ENCODE measurements at regions not wholly inside any gene's neighbourhood (a gene's known extent, or its start where the extent isn't known, plus 50 kb on each side); places are given as distances from the start of the nearest gene placed in this dataset.

DNA sequence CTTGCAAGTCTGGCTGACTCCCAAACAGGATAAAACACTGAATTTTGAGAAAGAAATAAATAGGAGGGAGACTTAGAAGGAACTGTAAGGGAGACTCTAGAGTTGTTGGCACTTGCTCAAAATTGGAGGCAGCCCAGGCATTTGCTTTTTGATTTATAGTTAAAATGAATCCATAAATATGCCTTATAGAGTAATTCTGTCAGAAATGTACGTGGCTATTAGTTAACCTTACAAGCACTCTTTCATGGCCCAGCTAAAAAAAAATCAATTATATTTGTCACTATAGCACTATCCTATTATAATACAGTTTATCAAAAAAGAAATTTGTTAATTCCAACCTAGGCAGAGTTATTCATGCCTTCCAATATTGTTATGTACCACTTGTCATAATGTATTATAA lies 1000.0 kb upstream of the CHORDC1 start:
- H3K36me3 ChIP-seq (ENCODE audit: insufficient read depth in 1 of 2, low read depth in 1 of 2): no peaks in the 10 kb centered on the region
- intact Hi-C loops (cut with DNase I): no loop called here
- TF ChIP-seq, protein P1, sequence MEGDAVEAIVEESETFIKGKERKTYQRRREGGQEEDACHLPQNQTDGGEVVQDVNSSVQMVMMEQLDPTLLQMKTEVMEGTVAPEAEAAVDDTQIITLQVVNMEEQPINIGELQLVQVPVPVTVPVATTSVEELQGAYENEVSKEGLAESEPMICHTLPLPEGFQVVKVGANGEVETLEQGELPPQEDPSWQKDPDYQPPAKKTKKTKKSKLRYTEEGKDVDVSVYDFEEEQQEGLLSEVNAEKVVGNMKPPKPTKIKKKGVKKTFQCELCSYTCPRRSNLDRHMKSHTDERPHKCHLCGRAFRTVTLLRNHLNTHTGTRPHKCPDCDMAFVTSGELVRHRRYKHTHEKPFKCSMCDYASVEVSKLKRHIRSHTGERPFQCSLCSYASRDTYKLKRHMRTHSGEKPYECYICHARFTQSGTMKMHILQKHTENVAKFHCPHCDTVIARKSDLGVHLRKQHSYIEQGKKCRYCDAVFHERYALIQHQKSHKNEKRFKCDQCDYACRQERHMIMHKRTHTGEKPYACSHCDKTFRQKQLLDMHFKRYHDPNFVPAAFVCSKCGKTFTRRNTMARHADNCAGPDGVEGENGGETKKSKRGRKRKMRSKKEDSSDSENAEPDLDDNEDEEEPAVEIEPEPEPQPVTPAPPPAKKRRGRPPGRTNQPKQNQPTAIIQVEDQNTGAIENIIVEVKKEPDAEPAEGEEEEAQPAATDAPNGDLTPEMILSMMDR (IDR thresholded peaks at IDR 0.05): no peak
- H3K4me1 ChIP-seq: peaks cover 7% of the 10 kb centered on the region
- H3K4me3 ChIP-seq: no peak overlapping the region
- ATAC-seq (no peak), DNase-seq (no peak)
- H3K27me3 ChIP-seq (ENCODE audit: insufficient read depth in 3 of 3, low read length in 2 of 3): no peaks in the 10 kb centered on the region
- H3K9me3 ChIP-seq: no peaks in the 10 kb centered on the region
- H3K27ac ChIP-seq: no peak overlapping the region
- 11 to 22% (median 16%) methylated on average over 1 of the region's 1 CpG for WGBS, 3 donors

DNA sequence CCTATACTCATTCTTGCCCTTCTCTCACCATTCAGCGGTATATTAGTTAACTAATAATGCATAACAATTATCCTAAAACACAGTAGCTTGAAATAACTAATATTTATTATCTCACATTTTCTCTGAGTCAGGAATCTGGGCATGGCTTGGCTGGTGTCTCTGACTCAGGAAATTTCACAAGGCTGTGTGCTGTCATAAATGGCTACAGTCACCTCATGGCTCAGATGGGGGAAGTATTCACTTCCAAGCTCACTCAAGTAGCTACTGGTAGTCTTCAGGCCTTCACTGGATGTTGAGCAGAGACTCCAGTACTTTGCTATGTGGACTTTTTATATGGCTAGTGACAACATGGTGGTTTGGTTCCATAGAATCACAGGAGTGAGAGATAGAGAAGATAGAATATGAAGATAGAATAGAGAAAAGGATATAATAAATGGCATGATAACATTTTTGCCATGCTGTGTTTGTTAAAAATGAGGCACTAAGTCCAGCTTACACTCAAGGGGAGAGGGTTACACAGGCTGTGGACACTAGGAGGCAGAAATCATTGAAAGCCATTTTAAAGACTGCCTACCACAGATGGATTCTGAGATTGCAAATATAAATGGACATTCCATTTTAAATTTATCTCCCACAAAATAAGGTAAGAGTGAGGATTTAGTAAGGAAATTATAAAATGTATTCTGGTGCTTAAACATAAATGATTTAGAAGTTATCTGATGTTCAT lies 997.8 kb upstream of the CHORDC1 start:
- H3K4me3 ChIP-seq: no peak overlapping the region
- H3K36me3 ChIP-seq (ENCODE audit: insufficient read depth in 1 of 2, low read depth in 1 of 2): no peaks in the 10 kb centered on the region
- ATAC-seq (peak in 2 of 4 donors; percentile 56 to 58), DNase-seq (no peak)
- 0% methylated on average over 1 of the region's 1 CpG for WGBS, 3 donors
- H3K27ac ChIP-seq: no peak overlapping the region
- H3K4me1 ChIP-seq: peaks cover 7% of the 10 kb centered on the region
- intact Hi-C loops (cut with DNase I): no loop called here
- no peaks in the 10 kb centered on the region for H3K27me3 ChIP-seq (ENCODE audit: insufficient read depth in 3 of 3, low read length in 2 of 3)
- H3K9me3 ChIP-seq: no peaks in the 10 kb centered on the region
- TF ChIP-seq, protein P1 (IDR thresholded peaks at IDR 0.05): no peak

DNA sequence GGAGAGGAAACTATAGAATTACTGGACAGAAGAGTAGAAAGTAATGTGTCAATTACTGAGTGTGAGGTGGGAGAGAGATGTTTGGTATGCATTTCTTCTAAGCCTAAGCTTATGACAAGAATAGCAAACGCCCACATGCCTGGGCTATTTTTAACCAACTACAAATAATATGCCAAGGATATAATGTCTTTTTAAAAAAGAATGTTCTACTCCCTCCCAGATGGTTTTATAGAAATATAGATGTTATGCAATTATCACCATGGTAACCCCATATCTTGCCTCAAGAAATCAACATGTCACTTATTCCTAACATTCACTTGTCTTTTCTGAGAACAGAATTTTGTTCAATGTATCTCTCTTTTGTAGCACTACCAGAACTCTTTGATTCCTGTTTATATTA lies 996.7 kb upstream of the CHORDC1 start:
- H3K4me3 ChIP-seq: no peak overlapping the region

DNA sequence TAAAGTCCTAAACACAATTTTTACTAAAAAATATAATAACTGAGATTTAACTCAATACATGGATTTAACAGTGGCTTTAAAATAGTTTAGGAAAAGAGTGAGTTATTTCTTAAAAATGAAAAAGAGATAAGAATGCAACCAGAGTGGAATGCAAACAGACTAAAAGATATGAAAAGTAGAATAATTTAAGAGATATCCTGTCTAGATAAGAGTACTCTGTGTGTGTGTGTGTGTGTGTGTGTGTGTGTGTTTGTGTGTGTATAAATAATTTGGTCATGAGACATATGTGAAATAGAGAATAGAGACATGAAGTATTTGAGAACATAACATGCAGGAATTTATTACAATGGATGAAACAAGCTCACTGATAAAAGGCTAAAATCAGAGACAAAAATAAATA lies 986.9 kb upstream of the CHORDC1 start:
- Histone ChIP-seq H3K9me3 (no peaks in the 10 kb centered on the region), H3K4me3 (no peak overlapping the region), H3K4me1 (no peaks in the 10 kb centered on the region), H3K27ac (no peak overlapping the region), H3K27me3 (ENCODE audit: insufficient read depth in 3 of 3, low read length in 2 of 3) (no peaks in the 10 kb centered on the region), H3K36me3 (ENCODE audit: insufficient read depth in 1 of 2, low read depth in 1 of 2) (no peaks in the 10 kb centered on the region)
- TF ChIP-seq, protein P1 (IDR thresholded peaks at IDR 0.05): no peak
- DNase-seq (no peak), ATAC-seq (no peak)
- intact Hi-C loops (cut with DNase I): no loop called here

More for the DNA sequence above, 996.7 kb upstream of the CHORDC1 start:
- no peak overlapping the region for H3K27ac ChIP-seq
- 5 to 16% (median 7%) methylated on average over 1 of the region's 1 CpG for WGBS, 3 donors
- no peaks in the 10 kb centered on the region for H3K9me3 ChIP-seq
- intact Hi-C loops (cut with DNase I): no loop called here
- no peaks in the 10 kb centered on the region for H3K27me3 ChIP-seq (ENCODE audit: insufficient read depth in 3 of 3, low read length in 2 of 3)
- no peaks in the 10 kb centered on the region for H3K36me3 ChIP-seq (ENCODE audit: insufficient read depth in 1 of 2, low read depth in 1 of 2)
- ATAC-seq: no peak
- TF ChIP-seq, protein P1 (IDR thresholded peaks at IDR 0.05): no peak
- H3K4me1 ChIP-seq: peaks cover 7% of the 10 kb centered on the region
- DNase-seq: no peak

DNA sequence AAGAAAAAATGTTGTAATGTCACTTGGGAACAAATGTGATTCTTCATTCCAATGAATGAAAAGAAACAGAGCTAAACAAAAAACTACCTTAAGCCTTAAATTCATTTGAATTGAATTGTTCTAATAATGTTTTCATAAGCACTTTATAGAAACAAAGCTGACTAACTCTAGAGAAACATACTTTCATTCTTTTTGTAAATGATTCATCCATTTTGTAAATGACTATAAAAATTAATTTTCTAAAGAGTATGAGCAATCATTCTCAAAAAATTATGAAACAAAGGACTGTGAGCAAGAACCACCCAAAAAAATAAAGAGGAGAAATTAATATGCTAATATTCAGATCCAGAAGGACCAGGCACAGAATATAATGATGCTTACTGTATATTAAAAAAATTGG lies 986.5 kb upstream of the CHORDC1 start:
- no peaks in the 10 kb centered on the region for H3K36me3 ChIP-seq (ENCODE audit: insufficient read depth in 1 of 2, low read depth in 1 of 2)
- no peaks in the 10 kb centered on the region for H3K27me3 ChIP-seq (ENCODE audit: insufficient read depth in 3 of 3, low read length in 2 of 3)
- no peaks in the 10 kb centered on the region for H3K9me3 ChIP-seq
- ATAC-seq: no peak
- DNase-seq: no peak
- no peaks in the 10 kb centered on the region for H3K4me1 ChIP-seq
- no peak overlapping the region for H3K4me3 ChIP-seq
- TF ChIP-seq, protein P1 (IDR thresholded peaks at IDR 0.05): no peak
- intact Hi-C loops (cut with DNase I): no loop called here
- no peak overlapping the region for H3K27ac ChIP-seq

Data from psoas muscle (tissue), 7 donors.